ENCODE measurements at regions not wholly inside any gene's neighbourhood (a gene's known extent, or its start where the extent isn't known, plus 50 kb on each side); places are given as distances from the start of the nearest gene placed in this dataset.

GRCh38 chr10:78164702-78165101 is 131.0 kb downstream of the RPS24 start:
- DNase-seq, result no peak

- DNase-seq, result no peak
Observed at GRCh38 chr10:78165172-78165571, 131.5 kb downstream of the RPS24 start.

DNA sequence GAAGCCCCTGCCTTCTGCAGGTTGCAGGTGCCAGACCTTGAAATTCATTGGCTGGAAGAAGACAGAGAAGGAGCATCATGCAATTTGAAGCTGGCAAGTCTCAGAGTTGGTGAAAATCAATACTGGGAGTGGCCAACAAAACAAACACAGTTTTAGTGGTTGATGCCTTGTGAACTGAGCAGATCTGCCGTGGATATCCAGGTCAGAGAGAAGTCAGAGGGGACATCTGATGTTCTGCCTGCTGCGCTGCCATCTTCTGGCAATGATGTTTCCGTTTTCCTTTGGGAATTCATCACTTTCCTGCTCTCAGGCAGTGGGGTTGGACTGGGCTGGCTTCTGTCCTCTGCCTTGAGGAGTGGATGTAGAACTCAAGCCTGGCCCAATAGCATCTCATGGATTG is 132.0 kb downstream of the RPS24 start:
- no peak for DNase-seq

- DNase-seq, result no peak
Observed at GRCh38 chr10:78166261-78166660, 132.6 kb downstream of the RPS24 start.

- no peak for DNase-seq
Observed at GRCh38 chr10:78169214-78169613, 135.6 kb downstream of the RPS24 start.

DNA sequence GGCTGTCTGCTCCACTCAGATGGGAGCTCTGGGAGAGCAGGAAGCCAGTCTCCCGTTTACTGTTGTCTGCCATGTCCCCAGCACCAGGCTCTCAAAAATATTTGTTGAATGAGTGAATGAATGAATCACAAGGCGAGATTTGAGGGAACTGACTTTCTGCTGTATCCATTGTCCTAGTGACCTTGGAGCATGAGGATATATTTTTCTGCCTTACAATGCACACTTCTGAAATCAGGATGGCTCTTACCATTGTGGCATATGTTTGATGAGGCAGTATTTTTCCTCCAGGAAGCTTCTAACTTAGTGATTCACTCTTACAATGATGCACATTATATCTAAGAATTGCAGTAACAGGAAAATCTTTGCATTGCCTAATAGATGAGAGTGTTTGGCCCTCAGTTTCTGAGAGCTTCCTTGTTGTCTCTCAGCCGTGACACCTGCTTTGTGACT is 136.4 kb downstream of the RPS24 start:
- no peak for DNase-seq

DNA sequence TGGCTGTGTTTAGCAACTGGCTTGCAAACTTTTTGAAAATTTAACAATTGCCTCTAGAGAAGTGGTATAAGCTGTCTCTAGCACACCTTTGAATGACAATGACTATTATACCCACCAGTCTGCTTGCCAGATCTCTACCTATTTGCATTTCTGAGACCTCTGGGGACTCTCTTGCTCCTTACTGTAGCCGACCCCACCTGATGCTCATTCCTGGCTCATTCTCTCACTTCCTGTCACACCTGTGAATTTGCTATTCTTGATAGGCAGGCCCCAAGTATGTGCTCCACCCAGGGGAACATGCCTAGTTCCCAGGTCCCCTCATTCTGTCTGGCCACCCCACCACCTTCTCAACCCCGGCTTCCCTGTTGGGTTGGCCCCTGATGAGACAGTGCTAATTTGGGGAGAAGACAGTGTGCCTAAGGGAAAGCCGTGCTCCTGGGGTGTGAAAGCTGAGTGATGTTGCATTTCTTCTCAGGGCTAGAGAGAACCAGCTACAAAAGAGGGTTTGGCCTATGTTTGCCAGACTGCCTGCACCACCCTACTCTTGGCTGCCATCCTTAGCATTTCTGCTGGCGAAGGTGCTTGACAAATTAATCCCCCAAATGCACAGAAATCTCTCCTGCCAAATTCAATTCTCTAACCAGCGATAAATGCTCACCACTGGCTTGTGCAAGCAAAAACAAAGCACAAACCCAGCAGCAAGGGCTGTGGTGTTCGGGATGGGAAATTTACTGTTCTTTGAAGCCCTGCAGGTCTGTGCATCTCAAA is 138.2 kb downstream of the RPS24 start:
- DNase-seq, result no peak

DNA sequence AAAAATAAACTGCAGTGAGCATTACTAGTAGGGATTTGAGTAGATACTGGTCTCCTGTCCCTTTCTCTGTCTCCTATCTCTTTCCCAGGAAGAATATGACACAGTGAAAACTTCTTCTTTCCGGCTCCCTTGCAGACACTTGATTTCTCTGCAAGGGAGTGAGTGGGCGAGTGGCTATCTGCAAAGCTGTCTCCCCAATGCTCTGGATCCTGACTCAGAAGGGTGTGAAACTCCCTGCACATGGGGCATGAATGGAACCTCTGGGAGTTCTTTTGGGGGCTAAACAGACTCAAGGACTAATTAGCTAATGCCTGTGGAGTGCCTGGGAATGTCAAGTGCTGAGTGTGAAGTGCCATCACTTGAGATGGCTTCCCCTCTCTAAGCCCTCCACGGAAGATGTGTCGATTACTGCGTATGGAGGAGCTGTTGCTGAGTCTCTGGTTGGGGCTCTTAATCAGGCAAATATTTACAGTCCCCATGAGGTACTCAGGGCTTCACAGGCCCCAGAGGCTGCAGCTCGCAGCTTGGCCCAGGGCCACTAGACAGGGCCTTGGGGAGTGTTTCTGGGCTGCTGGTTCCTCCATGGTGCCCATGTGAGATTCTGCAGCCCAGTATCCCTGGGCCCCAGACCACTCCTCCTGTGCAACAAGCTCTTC is 139.8 kb downstream of the RPS24 start:
- no peak for DNase-seq

- DNase-seq, result no peak
Observed at GRCh38 chr10:78175444-78176015, 141.9 kb downstream of the RPS24 start.

GRCh38 chr10:78176320-78177317 is 143.0 kb downstream of the RPS24 start:
- no peak for DNase-seq

DNA sequence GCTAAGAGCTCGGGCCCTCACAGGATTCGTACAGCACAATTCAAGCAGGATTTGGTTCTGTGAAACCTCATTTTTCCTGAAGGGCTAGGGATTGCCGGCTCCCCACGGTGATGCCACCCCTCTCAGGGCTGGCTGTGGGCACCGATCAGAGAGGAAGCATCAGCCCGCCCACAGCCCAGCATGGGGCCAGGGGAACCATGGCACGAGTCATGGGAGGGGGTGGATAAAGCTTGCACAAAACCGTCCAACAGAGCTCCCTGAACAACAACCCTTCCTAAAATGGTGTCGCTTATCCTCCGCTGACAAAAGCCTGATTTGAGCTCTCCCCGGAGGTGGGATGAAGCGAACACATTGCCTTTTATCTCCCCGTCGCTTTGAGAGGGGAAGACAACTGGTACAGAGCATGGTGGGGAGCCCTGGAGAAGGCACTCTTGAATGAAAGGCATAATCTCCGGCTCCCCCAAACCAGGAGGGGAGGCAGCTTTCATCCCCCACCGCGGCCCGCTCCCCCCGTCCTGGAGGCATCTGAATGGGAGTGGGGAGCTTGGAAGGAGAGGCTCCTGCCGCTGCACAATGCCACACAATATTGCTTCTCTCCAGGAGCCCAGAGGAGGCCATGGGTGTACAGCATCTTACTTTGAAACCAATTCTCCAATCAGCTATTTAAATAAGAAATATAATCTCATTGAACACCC is 144.0 kb downstream of the RPS24 start:
- DNase-seq, result no peak

GRCh38 chr10:78178397-78178796 is 144.7 kb downstream of the RPS24 start:
- no peak for DNase-seq

GRCh38 chr10:78178940-78179339 is 145.3 kb downstream of the RPS24 start:
- no peak for DNase-seq

- DNase-seq, result no peak
Observed at GRCh38 chr10:78179886-78180705, 146.4 kb downstream of the RPS24 start.

- no peak for DNase-seq
Observed at GRCh38 chr10:78181381-78182055, 147.9 kb downstream of the RPS24 start.

DNA sequence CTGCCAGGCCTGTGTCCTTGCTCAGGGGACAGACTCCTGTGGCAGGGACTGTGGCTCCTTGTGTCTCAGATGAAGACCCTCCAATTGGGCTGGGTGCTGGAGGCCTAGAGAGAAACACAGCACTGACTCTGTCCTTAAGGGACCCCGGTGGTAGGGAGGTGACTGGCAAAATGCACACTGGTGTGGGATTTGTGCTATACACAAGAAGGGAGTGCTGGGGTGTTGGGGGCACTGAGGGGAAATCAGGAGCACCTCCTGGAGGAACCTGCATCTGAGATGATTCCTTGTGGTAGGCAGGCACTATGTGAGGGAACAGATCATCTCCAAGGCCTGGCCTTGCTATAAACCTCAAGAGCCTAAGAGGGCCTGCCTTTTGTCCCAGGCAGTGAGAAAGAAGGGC is 149.2 kb downstream of the RPS24 start:
- DNase-seq, result no peak

- no peak for DNase-seq
Observed at GRCh38 chr10:78184851-78185692, 151.4 kb downstream of the RPS24 start.

DNA sequence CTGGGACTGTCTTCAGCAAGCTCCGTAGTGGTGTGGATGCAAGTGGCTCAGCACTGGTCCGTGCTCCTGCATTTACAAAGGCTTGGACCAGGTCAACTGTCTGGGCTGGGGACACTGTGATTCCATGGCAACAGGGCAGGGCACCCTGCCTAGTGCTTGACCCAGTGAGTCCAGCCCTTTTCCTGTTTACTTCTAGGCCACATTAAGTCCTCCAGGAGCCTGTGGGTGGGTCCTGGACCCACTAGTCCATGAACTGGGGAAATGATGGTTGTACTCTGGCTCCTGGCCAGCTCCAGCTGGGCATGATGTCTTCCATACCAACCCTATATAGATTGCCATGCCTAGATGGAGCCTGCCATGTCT is 152.0 kb downstream of the RPS24 start:
- no peak for DNase-seq

- no peak for DNase-seq
Observed at GRCh38 chr10:78186572-78186971, 152.9 kb downstream of the RPS24 start.

DNA sequence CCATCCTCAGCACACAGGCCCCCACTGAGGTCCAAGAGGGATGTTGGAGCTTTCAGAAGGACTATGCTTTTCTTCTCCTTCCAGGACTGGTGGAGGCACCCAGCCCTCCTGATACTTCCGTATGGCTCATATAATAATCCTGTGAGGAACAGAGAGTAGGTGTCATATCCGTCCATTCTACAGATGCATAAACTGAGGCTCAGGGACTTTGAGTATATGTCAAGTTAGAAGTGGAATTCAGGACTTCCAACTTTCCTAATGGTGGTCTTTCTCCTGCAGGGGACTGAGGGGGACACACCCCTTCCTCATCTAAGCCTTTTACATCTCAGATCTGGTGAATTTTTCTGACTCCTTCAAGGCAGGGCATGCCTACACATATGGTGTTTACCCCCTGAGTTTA is 153.7 kb downstream of the RPS24 start:
- DNase-seq, result no peak

All from activated CD4-positive, CD25-positive, alpha-beta regulatory T cell treated with anti-CD3 and anti-CD28 coated beads, Interleukin-2, amount 50 U/mL, for 72 hours (primary cell).